ENCODE measurements at regions not wholly inside any gene's neighbourhood (a gene's known extent, or its start where the extent isn't known, plus 50 kb on each side); places are given as distances from the start of the nearest gene placed in this dataset.

- H3K27me3 ChIP-seq (ENCODE audit: low read length) = no peaks in the 10 kb centered on the region
- no peaks in the 10 kb centered on the region for H3K9me2 ChIP-seq (replicated peaks; ENCODE audit: low read length)
- no peak overlapping the region for H3K4me2 ChIP-seq (ENCODE audit: low read length)
- H3K79me2 ChIP-seq (ENCODE audit: low read length) = no peaks in the 10 kb centered on the region
- BruUV-seq (replicated peaks) = no TSS peak
- no peaks in the 10 kb centered on the region for H3K4me1 ChIP-seq (ENCODE audit: insufficient read depth, low read length)
- CTCF ChIA-PET = no interaction called here
- TF ChIP-seq EZH2phosphoT487 (IDR thresholded peaks at IDR 0.05; ENCODE audit: borderline replicate concordance, low read length) = no peak
- TF ChIP-seq, protein P1, sequence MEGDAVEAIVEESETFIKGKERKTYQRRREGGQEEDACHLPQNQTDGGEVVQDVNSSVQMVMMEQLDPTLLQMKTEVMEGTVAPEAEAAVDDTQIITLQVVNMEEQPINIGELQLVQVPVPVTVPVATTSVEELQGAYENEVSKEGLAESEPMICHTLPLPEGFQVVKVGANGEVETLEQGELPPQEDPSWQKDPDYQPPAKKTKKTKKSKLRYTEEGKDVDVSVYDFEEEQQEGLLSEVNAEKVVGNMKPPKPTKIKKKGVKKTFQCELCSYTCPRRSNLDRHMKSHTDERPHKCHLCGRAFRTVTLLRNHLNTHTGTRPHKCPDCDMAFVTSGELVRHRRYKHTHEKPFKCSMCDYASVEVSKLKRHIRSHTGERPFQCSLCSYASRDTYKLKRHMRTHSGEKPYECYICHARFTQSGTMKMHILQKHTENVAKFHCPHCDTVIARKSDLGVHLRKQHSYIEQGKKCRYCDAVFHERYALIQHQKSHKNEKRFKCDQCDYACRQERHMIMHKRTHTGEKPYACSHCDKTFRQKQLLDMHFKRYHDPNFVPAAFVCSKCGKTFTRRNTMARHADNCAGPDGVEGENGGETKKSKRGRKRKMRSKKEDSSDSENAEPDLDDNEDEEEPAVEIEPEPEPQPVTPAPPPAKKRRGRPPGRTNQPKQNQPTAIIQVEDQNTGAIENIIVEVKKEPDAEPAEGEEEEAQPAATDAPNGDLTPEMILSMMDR (conservative IDR thresholded peaks at IDR 0.05; ENCODE audit: low read depth, low read length) = no peak
- no peak for TF ChIP-seq EZH2 (IDR thresholded peaks at IDR 0.05; ENCODE audit: low read length, unreplicated experiment)
- no peaks in the 10 kb centered on the region for H3K9me3 ChIP-seq (ENCODE audit: low read length)
- H4K20me1 ChIP-seq (ENCODE audit: low read length) = no peaks in the 10 kb centered on the region
- H3K27ac ChIP-seq (ENCODE audit: low read length) = no peak overlapping the region
- no peaks in the 10 kb centered on the region for H3F3A ChIP-seq (ENCODE audit: low read length, unreplicated experiment)
- no peak overlapping the region for H2AFZ ChIP-seq (ENCODE audit: low read length)
- no peak for ATAC-seq
- intact Hi-C loops (cut with micrococcal nuclease) = no loop called here
- H3K36me3 ChIP-seq (ENCODE audit: low read depth, low read length) = no peaks in the 10 kb centered on the region
- DNase-seq = no peak
- no peak overlapping the region for H3K4me3 ChIP-seq (ENCODE audit: low read length)
- no peak overlapping the region for H3K9ac ChIP-seq (ENCODE audit: low read length)
- POLR2A ChIA-PET (ENCODE audit: unreplicated experiment) = no interaction called here
These were observed 81.7 kb upstream of the GATB start for GRCh38 chr4:151842430-151843079.

- DNase-seq (no peak), ATAC-seq (no peak)
- TF ChIP-seq EZH2phosphoT487 (IDR thresholded peaks at IDR 0.05; ENCODE audit: borderline replicate concordance, low read length) = no peak
- TF ChIP-seq, protein P1 (conservative IDR thresholded peaks at IDR 0.05; ENCODE audit: low read depth, low read length) = no peak
- TF ChIP-seq EZH2 (IDR thresholded peaks at IDR 0.05; ENCODE audit: low read length, unreplicated experiment) = no peak
- no peaks in the 10 kb centered on the region for H3K36me3 ChIP-seq (ENCODE audit: low read depth, low read length)
- CTCF ChIA-PET = no interaction called here
- H3K27me3 ChIP-seq (ENCODE audit: low read length) = no peaks in the 10 kb centered on the region
- H2AFZ ChIP-seq (ENCODE audit: low read length) = no peak overlapping the region
- no peaks in the 10 kb centered on the region for H3K9me3 ChIP-seq (ENCODE audit: low read length)
- H3F3A ChIP-seq (ENCODE audit: low read length, unreplicated experiment) = no peaks in the 10 kb centered on the region
- no peak overlapping the region for H3K4me2 ChIP-seq (ENCODE audit: low read length)
- H3K9ac ChIP-seq (ENCODE audit: low read length) = no peak overlapping the region
- H3K4me3 ChIP-seq (ENCODE audit: low read length) = no peak overlapping the region
- no peaks in the 10 kb centered on the region for H3K9me2 ChIP-seq (replicated peaks; ENCODE audit: low read length)
- POLR2A ChIA-PET (ENCODE audit: unreplicated experiment) = no interaction called here
- H3K79me2 ChIP-seq (ENCODE audit: low read length) = no peaks in the 10 kb centered on the region
- BruUV-seq (replicated peaks) = no TSS peak
- H3K27ac ChIP-seq (ENCODE audit: low read length) = no peak overlapping the region
- H3K4me1 ChIP-seq (ENCODE audit: insufficient read depth, low read length) = no peaks in the 10 kb centered on the region
- no peaks in the 10 kb centered on the region for H4K20me1 ChIP-seq (ENCODE audit: low read length)
- intact Hi-C loops (cut with micrococcal nuclease) = no loop called here
These were observed 80.3 kb upstream of the GATB start for GRCh38 chr4:151841107-151841506.

DNA sequence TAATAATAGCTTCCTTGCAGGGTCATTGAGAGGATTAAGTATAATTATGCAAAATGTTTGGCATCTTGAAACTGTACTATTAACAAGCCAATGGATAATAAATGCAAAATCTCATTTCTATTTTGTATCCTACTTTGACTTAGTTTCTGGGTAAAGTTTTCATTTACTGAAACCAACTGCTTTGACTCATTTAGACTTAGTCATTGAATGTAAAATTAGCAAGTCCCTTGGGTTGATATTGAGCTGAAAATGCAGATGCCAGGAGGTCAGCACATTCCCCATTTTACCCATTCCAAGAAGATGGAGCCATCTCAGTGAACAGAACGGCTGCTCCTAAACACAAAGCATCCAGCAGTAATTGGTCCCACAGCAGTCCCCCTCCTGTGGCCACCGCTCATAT, 74.7 kb upstream of the GATB start:
- POLR2A ChIA-PET (ENCODE audit: unreplicated experiment) = no interaction called here
- CTCF ChIA-PET = no interaction called here
- BruUV-seq (replicated peaks) = no TSS peak

More for the DNA sequence above, 74.7 kb upstream of the GATB start:
- no peak overlapping the region for H3K4me2 ChIP-seq (ENCODE audit: low read length)
- H3K9ac ChIP-seq (ENCODE audit: low read length) = no peak overlapping the region
- no peaks in the 10 kb centered on the region for H3K9me2 ChIP-seq (replicated peaks; ENCODE audit: low read length)
- no peak for DNase-seq
- intact Hi-C loops (cut with micrococcal nuclease) = no loop called here
- no peaks in the 10 kb centered on the region for H3F3A ChIP-seq (ENCODE audit: low read length, unreplicated experiment)
- H2AFZ ChIP-seq (ENCODE audit: low read length) = no peak overlapping the region
- no peaks in the 10 kb centered on the region for H3K4me1 ChIP-seq (ENCODE audit: insufficient read depth, low read length)
- H3K4me3 ChIP-seq (ENCODE audit: low read length) = no peak overlapping the region
- H4K20me1 ChIP-seq (ENCODE audit: low read length) = no peaks in the 10 kb centered on the region
- ATAC-seq = no peak
- TF ChIP-seq, protein P1 (conservative IDR thresholded peaks at IDR 0.05; ENCODE audit: low read depth, low read length) = no peak
- TF ChIP-seq EZH2phosphoT487 (IDR thresholded peaks at IDR 0.05; ENCODE audit: borderline replicate concordance, low read length) = no peak
- no peak for TF ChIP-seq EZH2 (IDR thresholded peaks at IDR 0.05; ENCODE audit: low read length, unreplicated experiment)
- no peaks in the 10 kb centered on the region for H3K79me2 ChIP-seq (ENCODE audit: low read length)
- no peaks in the 10 kb centered on the region for H3K27me3 ChIP-seq (ENCODE audit: low read length)
- no peaks in the 10 kb centered on the region for H3K36me3 ChIP-seq (ENCODE audit: low read depth, low read length)
- H3K27ac ChIP-seq (ENCODE audit: low read length) = no peak overlapping the region
- H3K9me3 ChIP-seq (ENCODE audit: low read length) = no peaks in the 10 kb centered on the region

All from PC-3 (cell line).